Osteoblast (primary cell): ENCODE measurements at regions not wholly inside any gene's neighbourhood (a gene's known extent, or its start where the extent isn't known, plus 50 kb on each side); places are given as distances from the start of the nearest gene placed in this dataset.

Experiments
- DNase-seq: peaks from one replicate; pipeline ENCODE4 v3.0.0; 2011; ENCODE audit warnings: low spot score, mixed read lengths; ENCODE audit not compliant: insufficient read length; ENCODE audit errors: missing footprints
- H2AFZ ChIP-seq: 2 replicates; pipeline ENCODE4 v1.6.0; 2011; ENCODE audit warnings: mild to moderate bottlenecking, low read length
- H3K27ac ChIP-seq: 2 replicates; pipeline ENCODE4 v1.5.1; 2011; ENCODE audit warnings: mild to moderate bottlenecking, low read depth, low read length, moderate library complexity
- H3K27me3 ChIP-seq: 2 replicates; pipeline ENCODE4 v1.6.0; 2012; ENCODE audit warnings: mild to moderate bottlenecking, control low read depth, inconsistent platforms, low read length, moderate library complexity; ENCODE audit not compliant: insufficient read depth
- H3K36me3 ChIP-seq: 2 replicates; pipeline ENCODE4 v1.5.1; 2011; ENCODE audit warnings: mild to moderate bottlenecking, low read length, control low read depth, moderate library complexity; ENCODE audit not compliant: insufficient read depth
- H3K4me1 ChIP-seq: 2 replicates; pipeline ENCODE4 v1.5.1; 2011; ENCODE audit warnings: mild to moderate bottlenecking, low read length, control low read depth, moderate library complexity; ENCODE audit not compliant: insufficient read depth
- H3K4me2 ChIP-seq: 2 replicates; pipeline ENCODE4 v1.6.0; 2011; ENCODE audit warnings: mild to moderate bottlenecking, low read length; ENCODE audit not compliant: insufficient read depth
- H3K4me3 ChIP-seq: fragments of 200-600 bp; sonication (generic); 3 replicates; pipeline ENCODE4 v1.5.1; 2012; ENCODE audit warnings: mild to moderate bottlenecking, low read length, inconsistent platforms; ENCODE audit not compliant: insufficient read depth
- H3K79me2 ChIP-seq: 2 replicates; pipeline ENCODE4 v1.6.0; 2012; ENCODE audit warnings: mild to moderate bottlenecking, low read length, control low read depth, inconsistent platforms; ENCODE audit not compliant: insufficient read depth
- H3K9me3 ChIP-seq: 2 replicates; pipeline ENCODE4 v1.5.1; 2011; ENCODE audit warnings: low read depth, low read length, control low read depth
- H4K20me1 ChIP-seq: 2 replicates; pipeline ENCODE4 v1.6.0; 2012; ENCODE audit warnings: mild to moderate bottlenecking, low read length, control low read depth; ENCODE audit not compliant: insufficient read depth
- CTCF ChIP-seq: IDR thresholded peaks from 2 replicates; pipeline ENCODE4 v1.5.1; 2011; ENCODE audit warnings: mild to moderate bottlenecking, low read depth, low read length, moderate library complexity; ENCODE audit errors: extremely low read depth

- Histone ChIP-seq H3K4me1 (no peaks in the 10 kb centered on the region), H3K4me3 (no peak overlapping the region), H3K27me3 (peaks cover 12% of the 10 kb centered on the region), H3K27ac (no peak overlapping the region), H3K79me2 (no peaks in the 10 kb centered on the region), H3K9me3 (no peaks in the 10 kb centered on the region), H3K36me3 (no peaks in the 10 kb centered on the region), H3K4me2 (no peak overlapping the region), H4K20me1 (no peaks in the 10 kb centered on the region), H2AFZ (no peak overlapping the region)
- DNase-seq, result no peak
- no peak for TF ChIP-seq CTCF
Measured at GRCh38 chr10:70963271-70963670, 74.9 kb upstream of the PCBD1 start.

- Histone ChIP-seq H3K4me1 (no peaks in the 10 kb centered on the region), H2AFZ (no peak overlapping the region), H3K27ac (no peak overlapping the region), H3K4me3 (no peak overlapping the region), H3K79me2 (no peaks in the 10 kb centered on the region), H4K20me1 (no peaks in the 10 kb centered on the region), H3K36me3 (no peaks in the 10 kb centered on the region), H3K9me3 (no peaks in the 10 kb centered on the region), H3K27me3 (peaks cover 12% of the 10 kb centered on the region), H3K4me2 (no peak overlapping the region)
- TF ChIP-seq CTCF, result no peak
- DNase-seq, result no peak
Measured at GRCh38 chr10:70964245-70964644, 75.9 kb upstream of the PCBD1 start.

DNA sequence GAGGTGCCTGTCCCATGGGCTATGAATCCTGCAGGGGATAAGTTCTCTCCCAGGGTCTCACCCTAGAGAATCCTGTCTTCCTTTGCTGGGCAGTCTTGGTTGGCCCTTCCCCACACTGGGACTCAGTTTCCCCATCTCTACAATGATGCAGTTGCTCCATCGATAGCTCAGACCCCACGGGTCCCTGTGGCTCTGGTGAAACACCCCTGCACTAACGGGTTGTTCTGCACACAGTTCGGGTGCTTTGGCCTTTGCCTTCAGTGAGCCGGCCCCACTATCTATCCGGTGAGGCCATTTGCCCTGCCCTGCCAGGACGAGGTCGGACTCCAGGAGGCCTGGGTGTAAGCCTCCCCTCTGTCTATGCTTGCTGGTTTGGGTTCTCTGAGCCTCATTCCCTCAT, 76.5 kb upstream of the PCBD1 start:
- no peaks in the 10 kb centered on the region for H3K9me3 ChIP-seq
- peaks cover 12% of the 10 kb centered on the region for H3K27me3 ChIP-seq
- no peaks in the 10 kb centered on the region for H3K79me2 ChIP-seq
- no peak for DNase-seq
- H3K27ac ChIP-seq, result no peak overlapping the region
- no peak for TF ChIP-seq CTCF
- no peaks in the 10 kb centered on the region for H3K4me1 ChIP-seq
- H3K36me3 ChIP-seq, result no peaks in the 10 kb centered on the region
- no peak overlapping the region for H3K4me2 ChIP-seq
- no peak overlapping the region for H3K4me3 ChIP-seq
- H2AFZ ChIP-seq, result no peak overlapping the region
- H4K20me1 ChIP-seq, result no peaks in the 10 kb centered on the region

DNA sequence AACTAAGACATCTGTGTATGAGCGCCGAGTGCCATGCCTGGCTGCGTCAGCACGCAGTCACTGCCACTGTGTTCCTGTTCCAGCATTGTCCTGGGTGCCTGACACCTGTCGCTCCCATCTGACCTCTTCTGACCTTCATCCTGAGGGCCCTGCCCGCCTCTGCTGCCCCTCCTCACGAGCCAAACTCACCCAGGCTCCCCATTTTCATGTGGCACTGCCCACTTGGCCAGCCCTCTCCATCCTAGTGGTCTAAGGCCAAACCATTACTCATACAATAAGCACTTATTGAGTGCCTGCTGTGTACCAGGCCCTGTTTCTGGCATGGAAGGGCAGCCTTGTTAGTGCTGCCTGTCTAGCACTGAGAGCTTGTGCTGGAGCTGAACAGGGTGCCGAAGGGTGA, 77.2 kb upstream of the PCBD1 start:
- TF ChIP-seq CTCF, result no peak
- H3K4me1 ChIP-seq, result no peaks in the 10 kb centered on the region
- H2AFZ ChIP-seq, result no peak overlapping the region
- no peak for DNase-seq
- no peak overlapping the region for H3K4me3 ChIP-seq
- H3K27me3 ChIP-seq, result peaks cover 12% of the 10 kb centered on the region
- H3K4me2 ChIP-seq, result no peak overlapping the region
- H3K79me2 ChIP-seq, result no peaks in the 10 kb centered on the region
- H3K36me3 ChIP-seq, result no peaks in the 10 kb centered on the region
- H3K27ac ChIP-seq, result no peak overlapping the region
- no peaks in the 10 kb centered on the region for H4K20me1 ChIP-seq
- H3K9me3 ChIP-seq, result no peaks in the 10 kb centered on the region
